Esophagus (tissue), 2 donors: ENCODE measurements at regions not wholly inside any gene's neighbourhood (a gene's known extent, or its start where the extent isn't known, plus 50 kb on each side); places are given as distances from the start of the nearest gene placed in this dataset.

Experiments
- H3K27ac ChIP-seq, 2 donors: one replicate each; pipeline ENCODE4 v1.5.1; 2013; ENCODE audit warnings: low read depth in 2 of 2, mild to moderate bottlenecking in 2 of 2, inconsistent platforms in 1 of 2, low read length in 1 of 2, moderate library complexity in 1 of 2
- H3K27me3 ChIP-seq, 2 donors: one replicate each; pipeline ENCODE4 v1.6.1; 2013; ENCODE audit warnings: low read length in 2 of 2, control low read depth in 1 of 2, mild to moderate bottlenecking in 1 of 2; ENCODE audit not compliant: insufficient read depth in 2 of 2, control insufficient read depth in 1 of 2
- H3K36me3 ChIP-seq, 2 donors: one replicate each; pipeline ENCODE4 v1.6.1; 2013; ENCODE audit warnings: low read length in 1 of 2; ENCODE audit not compliant: control insufficient read depth in 2 of 2, insufficient read depth in 2 of 2
- H3K4me1 ChIP-seq, 2 donors: one replicate each; pipeline ENCODE4 v1.6.1; 2013; ENCODE audit warnings: low read length in 1 of 2; ENCODE audit not compliant: control insufficient read depth in 2 of 2, insufficient read depth in 2 of 2
- H3K4me3 ChIP-seq, 2 donors: one replicate each; pipeline ENCODE4 v1.5.1; 2013; ENCODE audit warnings: low read length in 2 of 2, mild to moderate bottlenecking in 2 of 2, low read depth in 1 of 2, moderate library complexity in 1 of 2
- H3K9me3 ChIP-seq, 2 donors: one replicate each; pipeline ENCODE4 v1.6.1; 2013; ENCODE audit warnings: mild to moderate bottlenecking in 2 of 2, low read depth in 1 of 2, low read length in 1 of 2, moderate library complexity in 1 of 2; ENCODE audit not compliant: control insufficient read depth in 2 of 2, insufficient read depth in 1 of 2
- WGBS, 2 donors: extraction: QIAGEN DNeasy Blood & Tissue Kit; methylation state at CpG; one replicate each; pipeline ENCODE4 v1.1.7; 2013; 5-methylcytosine and 5-hydroxymethylcytosine counted together
- donor health status: healthy with polysubstance abuse.
- donor health status: Bipolar disorder and iron deficiency.

DNA sequence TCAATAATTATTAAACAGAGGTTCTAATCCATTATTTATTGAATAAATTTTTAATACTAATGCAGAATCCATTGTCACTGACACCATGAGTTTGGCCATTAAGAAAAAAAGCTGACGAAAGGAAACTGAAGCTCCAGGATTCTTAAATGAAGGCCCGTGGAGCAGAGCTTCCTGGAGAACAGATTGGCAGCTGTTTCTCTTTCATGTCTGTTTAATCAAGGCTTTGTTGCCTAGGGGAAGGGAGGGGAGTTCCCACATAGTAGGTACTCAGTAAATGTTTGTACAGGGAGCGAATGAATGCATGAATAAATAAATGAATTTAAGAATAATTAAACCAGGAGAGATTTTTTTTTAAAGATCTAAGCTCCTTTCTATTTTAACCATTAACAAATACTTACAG, 315.1 kb upstream of the KLHL29 start:
- H3K4me1 ChIP-seq = no peaks in the 10 kb centered on the region
- H3K27ac ChIP-seq = no peak overlapping the region
- 30 to 32% methylated on average over 3 of the region's 3 CpGs for WGBS, 2 donors

DNA sequence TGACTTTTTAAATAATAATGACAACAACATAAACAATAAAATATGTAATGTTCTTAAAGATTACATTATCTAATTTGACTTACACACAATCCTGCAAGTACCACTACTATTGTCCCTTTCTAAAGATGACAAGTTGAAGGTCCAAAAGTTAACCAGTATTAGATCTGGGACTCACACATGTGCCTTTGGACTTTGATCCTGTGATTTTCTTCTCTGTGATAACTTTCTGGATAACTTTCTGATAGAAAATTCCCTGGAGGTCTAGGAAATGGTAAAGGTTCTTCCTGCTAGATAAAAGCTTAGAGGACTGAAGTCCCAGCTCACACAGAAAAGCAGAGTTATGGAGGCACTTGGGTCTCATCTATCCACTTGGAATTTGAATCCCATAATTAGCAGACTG, 311.9 kb upstream of the KLHL29 start:
- H3K36me3 ChIP-seq = no peaks in the 10 kb centered on the region
- no peaks in the 10 kb centered on the region for H3K4me1 ChIP-seq
- H3K27ac ChIP-seq = no peak overlapping the region
- H3K4me3 ChIP-seq = no peak overlapping the region
- no peaks in the 10 kb centered on the region for H3K9me3 ChIP-seq
- H3K27me3 ChIP-seq = no peaks in the 10 kb centered on the region

More for the DNA sequence above, 315.1 kb upstream of the KLHL29 start:
- Histone ChIP-seq H3K27me3 (no peaks in the 10 kb centered on the region), H3K36me3 (no peaks in the 10 kb centered on the region), H3K9me3 (no peaks in the 10 kb centered on the region), H3K4me3 (no peak overlapping the region)

DNA sequence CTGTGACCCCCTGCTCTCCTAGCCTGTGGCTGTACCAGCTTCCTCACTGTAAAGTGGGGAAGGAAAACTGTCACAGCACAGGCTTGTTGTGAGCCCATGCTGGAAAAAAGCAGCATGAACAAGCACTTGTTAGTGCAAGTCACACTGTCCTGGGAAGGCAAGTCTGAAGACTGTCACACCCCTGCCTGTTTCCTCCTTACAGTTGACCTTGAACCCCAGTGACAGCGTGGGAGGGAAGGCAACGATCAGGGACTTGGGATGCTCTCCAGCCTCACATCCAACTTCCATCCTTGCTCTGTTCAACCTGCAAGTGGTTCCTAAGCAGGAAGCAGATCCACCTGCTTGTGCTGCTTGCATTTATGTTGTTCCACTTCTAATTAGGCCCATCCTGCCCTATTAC, 311.3 kb upstream of the KLHL29 start:
- H3K27me3 ChIP-seq = no peaks in the 10 kb centered on the region
- H3K4me1 ChIP-seq = no peaks in the 10 kb centered on the region
- H3K4me3 ChIP-seq = no peak overlapping the region
- no peak overlapping the region for H3K27ac ChIP-seq
- no peaks in the 10 kb centered on the region for H3K9me3 ChIP-seq
- whole genome bisulfite sequencing, 2 donors = 41 to 53% methylated on average over 2 of the region's 2 CpGs
- H3K36me3 ChIP-seq = no peaks in the 10 kb centered on the region

DNA sequence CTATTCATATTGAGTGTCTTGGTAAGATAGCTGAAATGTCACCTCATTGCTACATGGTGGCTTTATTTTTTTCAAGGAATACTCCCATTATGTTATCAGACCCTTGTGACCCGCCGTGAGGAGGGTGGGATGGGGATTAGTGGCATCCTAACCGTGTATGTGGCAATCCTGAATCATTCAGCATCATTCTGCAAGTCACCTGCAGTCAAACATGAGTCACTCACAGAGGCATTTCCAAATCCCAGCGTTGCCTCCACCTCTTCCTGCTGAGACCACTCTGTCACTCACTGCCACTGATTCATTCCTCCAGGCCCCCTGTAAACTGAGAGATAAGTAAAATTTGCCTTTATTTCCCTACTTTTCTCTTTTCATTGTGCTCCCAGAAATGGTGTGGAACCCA, 307.4 kb upstream of the KLHL29 start:
- Histone ChIP-seq H3K4me1 (no peaks in the 10 kb centered on the region), H3K27ac (no peak overlapping the region), H3K4me3 (no peak overlapping the region), H3K9me3 (no peaks in the 10 kb centered on the region), H3K27me3 (no peaks in the 10 kb centered on the region), H3K36me3 (no peaks in the 10 kb centered on the region)
- WGBS, 2 donors = 43 to 46% methylated on average over 4 of the region's 4 CpGs

DNA sequence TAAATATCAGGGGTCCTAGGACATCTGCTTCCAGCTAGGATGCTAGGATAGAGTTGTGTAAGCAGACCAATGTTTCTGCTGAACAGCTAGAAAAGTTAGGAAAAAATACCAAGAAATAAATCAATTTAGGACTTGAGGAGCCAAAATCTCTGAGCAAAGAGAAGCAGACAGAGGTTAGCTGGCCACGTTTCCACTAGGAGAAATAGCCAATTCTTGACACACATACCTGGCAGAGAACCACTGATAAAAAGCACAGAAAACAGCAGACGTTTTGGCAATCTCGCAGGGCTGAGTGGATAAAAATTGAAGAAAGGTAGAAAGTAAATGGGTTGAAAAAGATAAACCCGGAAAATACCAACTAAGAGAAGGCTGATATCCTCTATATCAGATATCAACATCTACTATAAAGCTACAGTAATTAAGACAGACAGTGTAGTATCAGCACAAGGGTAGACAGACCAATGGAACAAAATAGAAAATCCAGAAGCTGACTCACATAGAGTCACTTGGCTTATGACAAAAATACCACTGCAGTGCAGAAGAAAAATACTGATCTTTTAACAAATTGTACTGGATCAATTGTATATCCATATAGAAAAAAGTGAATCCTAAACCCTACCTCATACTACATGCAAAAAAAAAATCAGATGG, 306.1 kb upstream of the KLHL29 start:
- Histone ChIP-seq H3K27ac (no peak overlapping the region), H3K27me3 (no peaks in the 10 kb centered on the region), H3K4me3 (no peak overlapping the region), H3K9me3 (no peaks in the 10 kb centered on the region), H3K36me3 (no peaks in the 10 kb centered on the region), H3K4me1 (no peaks in the 10 kb centered on the region)
- WGBS, 2 donors = 55% methylated on average over 4 of the region's 4 CpGs

DNA sequence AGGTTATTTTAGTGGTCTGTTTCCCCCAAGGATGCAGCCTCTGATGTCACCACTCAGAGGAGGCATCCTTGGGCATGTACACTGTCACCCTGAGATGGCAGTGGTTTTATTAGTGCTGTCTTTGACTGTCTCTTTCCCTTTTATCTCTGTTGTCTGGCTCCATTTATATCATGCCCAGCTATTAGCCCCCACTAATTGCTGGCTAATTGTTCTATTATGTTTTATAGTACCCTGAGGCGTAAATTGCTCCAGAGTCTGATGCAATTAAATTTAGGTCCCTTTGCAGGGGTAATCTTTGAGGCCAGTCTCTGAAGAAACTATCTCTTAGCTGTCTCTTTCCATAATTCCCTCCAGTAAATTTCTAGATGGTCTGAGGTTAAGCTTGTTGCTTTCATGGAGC, 301.0 kb upstream of the KLHL29 start:
- no peaks in the 10 kb centered on the region for H3K36me3 ChIP-seq
- 75 to 78% methylated on average over 1 of the region's 1 CpG for WGBS, 2 donors

DNA sequence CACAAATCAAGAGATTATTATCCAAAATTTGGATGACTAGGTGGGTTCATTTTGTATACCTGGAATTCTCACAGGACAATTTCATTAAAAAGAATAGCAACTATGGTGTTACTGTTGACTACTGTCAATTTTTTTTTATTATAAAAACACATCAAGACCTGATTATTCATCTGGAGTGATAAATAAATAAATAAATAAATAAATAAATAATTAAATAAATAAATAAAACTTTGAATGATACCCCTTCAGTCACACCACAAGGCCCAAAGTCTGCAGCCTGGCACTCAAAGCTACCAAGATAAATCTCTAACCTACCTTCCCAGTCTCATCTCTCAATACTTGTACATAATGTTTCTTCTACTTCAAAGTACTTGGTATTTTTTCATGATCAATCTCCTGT, 294.0 kb upstream of the KLHL29 start:
- H3K4me1 ChIP-seq = no peaks in the 10 kb centered on the region
- no peaks in the 10 kb centered on the region for H3K9me3 ChIP-seq
- no peak overlapping the region for H3K4me3 ChIP-seq
- H3K27ac ChIP-seq = no peak overlapping the region
- H3K36me3 ChIP-seq = no peaks in the 10 kb centered on the region
- H3K27me3 ChIP-seq = no peaks in the 10 kb centered on the region

More for the DNA sequence above, 301.0 kb upstream of the KLHL29 start:
- Histone ChIP-seq H3K27me3 (no peaks in the 10 kb centered on the region), H3K27ac (no peak overlapping the region), H3K4me3 (no peak overlapping the region), H3K4me1 (no peaks in the 10 kb centered on the region), H3K9me3 (no peaks in the 10 kb centered on the region)

DNA sequence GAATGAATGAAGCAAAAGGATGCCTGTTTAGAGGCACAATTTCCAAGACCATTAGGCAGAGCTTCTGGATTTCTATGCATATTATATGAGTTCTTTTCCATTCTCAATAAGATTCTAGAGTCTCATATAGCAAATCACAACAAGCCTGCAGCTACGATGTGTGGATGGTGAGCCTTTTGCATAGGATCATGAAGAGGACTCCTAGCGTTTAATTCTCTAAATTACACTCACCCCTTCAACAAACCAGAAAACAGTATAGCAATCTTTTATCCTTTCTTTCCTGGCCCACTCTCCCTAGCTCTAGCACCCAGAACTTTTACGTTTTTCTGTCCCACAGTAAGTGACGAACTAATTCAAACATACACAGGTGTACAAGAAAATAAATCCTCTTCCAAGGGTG, 293.1 kb upstream of the KLHL29 start:
- no peaks in the 10 kb centered on the region for H3K9me3 ChIP-seq
- no peaks in the 10 kb centered on the region for H3K27me3 ChIP-seq
- H3K4me3 ChIP-seq = no peak overlapping the region
- H3K36me3 ChIP-seq = no peaks in the 10 kb centered on the region
- no peak overlapping the region for H3K27ac ChIP-seq
- 70 to 73% methylated on average over 4 of the region's 4 CpGs for WGBS, 2 donors
- H3K4me1 ChIP-seq = no peaks in the 10 kb centered on the region

DNA sequence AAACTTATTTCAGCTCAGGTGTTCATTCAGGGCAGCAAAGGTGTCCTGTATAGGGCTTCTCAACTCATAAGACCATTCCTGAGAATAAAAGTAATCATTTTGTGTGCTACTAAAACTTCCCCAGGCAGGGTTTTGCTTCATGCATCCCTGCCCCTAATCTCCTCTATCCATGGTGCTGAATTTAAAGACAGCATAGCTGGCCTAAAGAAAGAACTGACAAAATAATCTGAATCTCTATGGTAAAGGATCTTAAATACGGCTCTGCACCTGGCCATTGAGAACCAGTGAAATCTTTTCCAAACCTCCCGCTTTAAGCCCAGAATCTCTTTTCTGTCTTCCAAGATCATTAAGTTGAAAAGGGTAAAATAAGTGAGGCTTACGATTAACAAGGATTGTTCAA, 292.1 kb upstream of the KLHL29 start:
- no peaks in the 10 kb centered on the region for H3K9me3 ChIP-seq
- 51 to 52% methylated on average over 3 of the region's 3 CpGs for WGBS, 2 donors
- H3K27me3 ChIP-seq = no peaks in the 10 kb centered on the region
- H3K36me3 ChIP-seq = no peaks in the 10 kb centered on the region
- no peaks in the 10 kb centered on the region for H3K4me1 ChIP-seq
- H3K4me3 ChIP-seq = no peak overlapping the region
- H3K27ac ChIP-seq = no peak overlapping the region

DNA sequence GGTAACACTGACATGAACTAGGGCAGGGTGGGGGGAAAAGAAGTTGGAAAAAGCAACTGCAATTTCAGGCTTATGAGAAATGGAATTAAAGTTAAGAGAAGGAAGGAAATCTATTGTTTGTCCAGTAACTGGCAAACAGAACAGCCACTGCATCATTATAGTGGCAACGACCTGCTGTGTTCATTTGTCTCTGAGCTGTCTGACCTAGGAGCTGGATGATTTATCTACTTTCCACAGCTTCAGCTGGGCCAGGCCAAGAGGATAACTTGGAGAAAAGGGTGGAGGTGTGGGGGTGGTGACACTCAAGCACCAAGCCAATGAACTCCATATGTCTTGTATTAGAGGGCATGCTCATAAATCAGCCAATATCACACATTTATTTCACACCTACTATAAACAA, 291.5 kb upstream of the KLHL29 start:
- no peaks in the 10 kb centered on the region for H3K4me1 ChIP-seq
- no peaks in the 10 kb centered on the region for H3K27me3 ChIP-seq
- WGBS, 2 donors = 2 to 4% methylated on average over 1 of the region's 1 CpG
- no peak overlapping the region for H3K4me3 ChIP-seq
- H3K27ac ChIP-seq = no peak overlapping the region
- no peaks in the 10 kb centered on the region for H3K9me3 ChIP-seq
- no peaks in the 10 kb centered on the region for H3K36me3 ChIP-seq
